ENCODE measurements at regions not wholly inside any gene's neighbourhood (a gene's known extent, or its start where the extent isn't known, plus 50 kb on each side); places are given as distances from the start of the nearest gene placed in this dataset.

DNA sequence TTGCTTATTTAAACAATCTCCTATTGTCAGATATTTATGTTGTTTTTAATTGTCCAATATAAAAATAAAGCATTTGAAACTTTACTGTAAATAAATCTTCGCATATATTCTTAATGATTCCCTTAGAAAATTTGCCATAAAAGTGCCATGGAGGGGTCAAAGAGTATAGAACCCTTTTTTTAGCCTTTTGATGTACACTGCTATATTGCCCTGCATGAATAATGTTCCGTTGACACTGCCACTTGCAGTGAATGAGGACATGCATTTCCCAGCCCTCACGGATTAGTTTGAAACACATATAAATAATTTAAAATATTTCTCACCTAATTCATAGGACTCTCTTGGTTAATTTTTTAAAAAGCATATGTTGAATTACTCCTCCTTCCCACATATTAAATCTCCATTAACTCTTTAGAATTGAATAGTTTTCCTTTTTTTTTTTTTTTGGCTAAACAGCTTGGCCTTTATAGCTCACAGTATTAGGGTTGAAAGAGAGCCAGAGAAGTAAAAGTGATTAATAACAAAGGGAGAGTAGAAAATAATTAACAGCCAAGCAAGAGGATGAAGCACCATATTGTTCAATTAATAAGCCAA lies 129.8 kb upstream of the SGCD start:
- H3K36me3 ChIP-seq: no peaks in the 10 kb centered on the region
- no peaks in the 10 kb centered on the region for H3K4me1 ChIP-seq
- WGBS, 5 donors: 71 to 80% (median 75%) methylated on average over 3 of the region's 3 CpGs
- H3K27me3 ChIP-seq (replicated peaks in 1 of 7): no peaks in the 10 kb centered on the region
- intact Hi-C loops (cut with DNase I; ENCODE audit: low total_unique reads): no loop called here
- TF ChIP-seq POLR2AphosphoS5 (IDR thresholded peaks at IDR 0.05) (no peak), POLR2A (IDR thresholded peaks at IDR 0.05) (no peak), CTCF (IDR thresholded peaks at IDR 0.05 in 8 of 11, conservative IDR thresholded peaks at IDR 0.05 in 3 of 11) (no peak)
- H3K9me3 ChIP-seq: no peaks in the 10 kb centered on the region
- DNase-seq: no peak
- H3K27ac ChIP-seq: no peak overlapping the region
- H3K4me3 ChIP-seq: no peak overlapping the region

GRCh38 chr5:156199045-156199444 lies 127.9 kb upstream of the SGCD start:
- intact Hi-C loops (cut with DNase I; ENCODE audit: low total_unique reads): no loop called here
- Histone ChIP-seq H3K27me3 (replicated peaks in 1 of 7) (no peaks in the 10 kb centered on the region), H3K9me3 (no peaks in the 10 kb centered on the region), H3K4me3 (no peak overlapping the region), H3K36me3 (no peaks in the 10 kb centered on the region), H3K4me1 (no peaks in the 10 kb centered on the region), H3K27ac (no peak overlapping the region)
- no peak for DNase-seq
- 53 to 81% (median 68%) methylated on average over 1 of the region's 1 CpG for WGBS, 5 donors
- TF ChIP-seq CTCF (IDR thresholded peaks at IDR 0.05 in 8 of 11, conservative IDR thresholded peaks at IDR 0.05 in 3 of 11): no peak
- no peak for TF ChIP-seq POLR2AphosphoS5 (IDR thresholded peaks at IDR 0.05)
- TF ChIP-seq POLR2A (IDR thresholded peaks at IDR 0.05): no peak

DNA sequence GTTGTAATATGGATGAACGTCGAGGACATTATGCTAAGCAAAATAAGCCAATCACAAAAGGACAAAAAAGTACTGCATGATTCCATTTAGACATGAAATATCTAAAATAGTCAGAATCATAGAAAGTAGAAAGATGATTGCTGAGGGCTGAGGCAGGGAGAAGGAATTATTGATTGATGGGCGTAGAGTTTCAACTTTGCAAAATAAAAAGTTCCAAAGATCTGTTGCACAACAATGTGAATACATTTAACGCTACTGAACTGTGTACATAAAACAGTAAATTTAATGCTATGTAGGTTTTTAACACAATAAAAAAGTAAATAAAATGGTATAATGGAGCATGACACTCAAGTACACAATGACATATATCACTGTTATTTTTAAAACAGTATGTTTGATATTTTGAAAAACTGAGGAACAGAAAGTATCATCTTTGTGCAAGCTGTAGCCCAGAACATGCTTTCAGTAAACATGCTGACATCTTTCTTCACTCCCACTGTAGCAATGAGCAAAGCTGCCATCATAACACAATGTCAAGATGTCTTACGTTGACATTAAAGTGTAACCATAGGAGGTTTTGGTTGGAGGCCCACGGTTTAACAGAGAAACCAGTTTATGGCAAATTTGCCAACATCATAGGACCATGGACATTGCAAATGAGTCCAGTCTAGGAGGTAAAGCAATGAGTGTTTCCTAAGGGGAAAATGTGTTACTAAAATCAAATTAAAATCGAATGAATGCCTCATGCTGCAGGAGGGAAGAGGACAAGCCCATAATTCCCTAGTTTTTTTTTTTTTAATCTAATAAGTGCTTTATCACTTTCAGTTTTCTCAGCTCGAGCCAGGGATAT lies 125.8 kb upstream of the SGCD start:
- TF ChIP-seq CTCF (IDR thresholded peaks at IDR 0.05 in 8 of 11, conservative IDR thresholded peaks at IDR 0.05 in 3 of 11) (no peak), POLR2A (IDR thresholded peaks at IDR 0.05) (no peak), POLR2AphosphoS5 (IDR thresholded peaks at IDR 0.05) (no peak)
- intact Hi-C loops (cut with DNase I; ENCODE audit: low total_unique reads): no loop called here
- no peak overlapping the region for H3K4me3 ChIP-seq

DNA sequence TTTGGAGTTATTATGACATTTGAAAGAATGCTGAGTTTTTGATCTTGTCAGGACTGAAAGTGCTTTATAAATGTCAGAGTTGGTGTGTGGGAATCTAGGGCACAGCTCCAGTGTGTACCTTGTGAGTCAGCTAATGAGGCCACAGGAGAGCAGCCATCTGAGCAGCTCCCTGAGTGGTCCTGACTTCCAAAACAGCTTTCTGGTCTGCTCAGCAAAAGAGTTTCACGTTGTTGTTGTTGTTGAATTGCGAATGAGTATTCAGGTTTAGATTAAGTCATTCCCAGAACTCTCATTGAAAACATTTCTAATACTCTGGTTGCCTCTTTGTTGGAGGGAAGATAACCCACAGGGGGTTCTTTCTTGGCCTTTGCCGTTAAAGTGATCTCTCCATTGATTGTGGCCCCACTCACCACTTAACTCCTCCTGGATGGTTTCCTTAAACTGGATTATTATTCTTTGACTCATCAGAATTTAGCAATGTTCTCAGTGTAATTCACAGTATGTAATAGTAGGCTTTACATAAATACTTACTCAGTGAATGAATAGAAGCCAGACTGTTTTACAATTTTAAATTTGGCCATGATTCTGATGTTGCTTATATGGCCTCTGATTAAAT lies 125.1 kb upstream of the SGCD start:
- no peak overlapping the region for H3K4me3 ChIP-seq
- no peaks in the 10 kb centered on the region for H3K36me3 ChIP-seq
- no peaks in the 10 kb centered on the region for H3K4me1 ChIP-seq
- no peak for DNase-seq
- intact Hi-C loops (cut with DNase I; ENCODE audit: low total_unique reads): no loop called here
- H3K9me3 ChIP-seq: no peaks in the 10 kb centered on the region
- H3K27me3 ChIP-seq (replicated peaks in 1 of 7): no peaks in the 10 kb centered on the region
- WGBS, 5 donors: 20 to 62% (median 47%) methylated on average over 3 of the region's 3 CpGs
- H3K27ac ChIP-seq: no peak overlapping the region
- TF ChIP-seq POLR2A (IDR thresholded peaks at IDR 0.05): no peak
- no peak for TF ChIP-seq POLR2AphosphoS5 (IDR thresholded peaks at IDR 0.05)
- TF ChIP-seq CTCF (IDR thresholded peaks at IDR 0.05 in 8 of 11, conservative IDR thresholded peaks at IDR 0.05 in 3 of 11): no peak

More for the DNA sequence above, 125.8 kb upstream of the SGCD start:
- Histone ChIP-seq H3K27ac (no peak overlapping the region), H3K36me3 (no peaks in the 10 kb centered on the region), H3K27me3 (replicated peaks in 1 of 7) (no peaks in the 10 kb centered on the region), H3K9me3 (no peaks in the 10 kb centered on the region), H3K4me1 (no peaks in the 10 kb centered on the region)
- 70 to 85% (median 79%) methylated on average over 8 of the region's 8 CpGs for WGBS, 5 donors
- DNase-seq: no peak

All from spleen (tissue), 11 donors.